BE2C (cell line): ENCODE measurements at regions not wholly inside any gene's neighbourhood (a gene's known extent, or its start where the extent isn't known, plus 50 kb on each side); places are given as distances from the start of the nearest gene placed in this dataset.

Source experiments
- DNase-seq: peaks from one replicate; pipeline ENCODE4 v3.0.0-alpha.2; 2020
- H3K27me3 ChIP-seq: fragments of 250-450 bp; sonication (Bioruptor Pico); 2 replicates; pipeline ENCODE4 v1.5.1; 2020; ENCODE audit warnings: mild to moderate bottlenecking
- H3K36me3 ChIP-seq: fragments of 250-450 bp; sonication (Bioruptor Pico); 2 replicates; pipeline ENCODE4 v1.5.1; 2020; ENCODE audit warnings: mild to moderate bottlenecking
- H3K4me1 ChIP-seq: fragments of 250-450 bp; sonication (Bioruptor Pico); 2 replicates; pipeline ENCODE4 v1.5.1; 2020
- H3K4me3 ChIP-seq: 2 replicates; pipeline ENCODE4 v1.5.1; 2011; ENCODE audit warnings: low read depth, low read length
- H3K9me3 ChIP-seq: fragments of 250-450 bp; sonication (Bioruptor Pico); 2 replicates; pipeline ENCODE4 v1.5.1; 2020
- CTCF ChIP-seq: IDR thresholded peaks from 2 replicates; pipeline ENCODE4 v1.5.1; 2012; ENCODE audit warnings: mild to moderate bottlenecking, low read depth, low read length

DNA sequence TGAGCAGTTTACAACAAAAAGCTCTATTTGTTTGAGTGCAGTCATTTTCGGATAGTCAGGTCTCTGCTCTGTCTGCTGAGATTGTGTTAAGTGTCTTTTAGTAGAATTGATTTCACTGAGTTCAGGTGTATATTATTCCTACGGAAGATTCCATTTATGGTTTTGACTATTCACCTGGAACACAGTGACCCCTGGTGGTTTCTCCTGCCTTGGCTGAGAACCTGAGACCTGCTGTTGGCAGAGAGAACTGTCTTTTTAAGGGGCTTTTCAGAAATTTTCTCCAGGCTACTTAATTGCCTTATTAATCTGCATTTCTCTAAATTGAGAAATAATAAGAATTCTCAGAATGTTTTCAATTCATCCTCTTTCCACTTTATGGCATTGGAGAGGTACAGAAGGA lies 508.0 kb downstream of the TBC1D32 start:
- Histone ChIP-seq H3K4me3 (no peak overlapping the region), H3K27me3 (no peaks in the 10 kb centered on the region), H3K4me1 (no peaks in the 10 kb centered on the region), H3K36me3 (no peaks in the 10 kb centered on the region), H3K9me3 (no peaks in the 10 kb centered on the region)
- peak; percentile 63 for DNase-seq
- TF ChIP-seq CTCF: peak; percentile 83

DNA sequence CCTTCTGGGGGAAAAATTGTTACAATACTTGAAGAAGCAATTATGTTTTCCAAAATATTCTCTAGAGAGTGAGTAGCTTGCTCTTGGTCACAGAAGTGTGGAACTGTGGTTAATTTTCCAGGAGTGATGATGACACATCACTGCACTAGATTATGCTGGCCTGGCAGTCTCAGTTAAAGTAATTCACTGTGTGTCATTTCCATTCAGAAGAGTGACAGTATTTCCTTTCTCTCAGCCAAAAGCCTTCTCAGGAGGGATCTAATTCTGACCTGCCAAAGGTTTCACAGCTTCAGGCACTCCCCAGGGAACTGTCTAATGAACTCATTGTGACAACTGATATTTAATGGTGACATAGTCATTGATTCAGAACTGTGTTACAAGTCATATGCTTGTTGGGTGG lies 517.5 kb downstream of the TBC1D32 start:
- TF ChIP-seq CTCF: no peak
- no peaks in the 10 kb centered on the region for H3K36me3 ChIP-seq
- no peaks in the 10 kb centered on the region for H3K27me3 ChIP-seq
- DNase-seq: no peak
- H3K4me1 ChIP-seq: no peaks in the 10 kb centered on the region
- no peaks in the 10 kb centered on the region for H3K9me3 ChIP-seq
- H3K4me3 ChIP-seq: no peak overlapping the region

GRCh38 chr6:120805276-120805675 lies 529.0 kb downstream of the TBC1D32 start:
- no peak overlapping the region for H3K4me3 ChIP-seq
- no peaks in the 10 kb centered on the region for H3K4me1 ChIP-seq
- no peak for DNase-seq
- H3K36me3 ChIP-seq: no peaks in the 10 kb centered on the region
- no peaks in the 10 kb centered on the region for H3K27me3 ChIP-seq
- no peaks in the 10 kb centered on the region for H3K9me3 ChIP-seq
- no peak for TF ChIP-seq CTCF

- no peaks in the 10 kb centered on the region for H3K4me1 ChIP-seq
- no peaks in the 10 kb centered on the region for H3K36me3 ChIP-seq
- no peaks in the 10 kb centered on the region for H3K9me3 ChIP-seq
- DNase-seq: no peak
- TF ChIP-seq CTCF: no peak
- no peaks in the 10 kb centered on the region for H3K27me3 ChIP-seq
- no peak overlapping the region for H3K4me3 ChIP-seq
Measured at GRCh38 chr6:120804612-120805011, 529.7 kb downstream of the TBC1D32 start.

DNA sequence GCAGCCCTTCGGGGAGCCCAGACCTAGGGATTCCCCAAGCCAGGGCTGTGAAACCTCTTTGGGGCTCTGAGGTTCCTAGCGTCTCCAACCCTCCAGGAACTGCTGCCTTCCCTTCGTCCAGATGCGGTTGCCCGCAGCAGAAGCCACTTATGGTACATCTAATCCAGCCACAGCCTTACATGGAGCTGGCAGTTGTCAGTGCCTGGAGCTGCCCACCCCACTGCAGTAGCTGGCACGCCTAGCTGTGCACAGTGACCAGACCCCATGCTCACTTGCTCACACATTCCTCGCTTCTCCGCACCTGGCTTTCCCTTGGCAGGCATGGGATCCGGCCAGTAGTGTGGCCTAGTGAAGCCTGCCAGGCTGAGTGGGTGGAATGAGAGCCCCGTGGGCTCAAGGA lies 547.6 kb downstream of the TBC1D32 start:
- no peak for TF ChIP-seq CTCF
- H3K36me3 ChIP-seq: no peaks in the 10 kb centered on the region
- no peak overlapping the region for H3K4me3 ChIP-seq
- no peaks in the 10 kb centered on the region for H3K27me3 ChIP-seq
- no peaks in the 10 kb centered on the region for H3K4me1 ChIP-seq
- DNase-seq: no peak
- no peaks in the 10 kb centered on the region for H3K9me3 ChIP-seq

- TF ChIP-seq CTCF: no peak
- no peak for DNase-seq
- Histone ChIP-seq H3K4me1 (no peaks in the 10 kb centered on the region), H3K36me3 (no peaks in the 10 kb centered on the region), H3K4me3 (no peak overlapping the region), H3K27me3 (no peaks in the 10 kb centered on the region), H3K9me3 (no peaks in the 10 kb centered on the region)
Measured at GRCh38 chr6:120786256-120786655, 548.0 kb downstream of the TBC1D32 start.
